ENCODE measurements at regions not wholly inside any gene's neighbourhood (a gene's known extent, or its start where the extent isn't known, plus 50 kb on each side); places are given as distances from the start of the nearest gene placed in this dataset.

GRCh38 chr21:28333578-28334075 is 659.0 kb downstream of the LTN1 start:
- ChIA-PET POLR2A (no interaction called here), CTCF (interaction anchor here (9.5 kb wide), 1 partner anchor 410 kb away, joined by 204 read pairs; no protein-coding TSS in a partner anchor)
- no peak overlapping the region for H3K4me3 ChIP-seq (replicated peaks in 1 of 3; ENCODE audit: insufficient read depth in 1 of 3, low read depth in 1 of 3, low read length in 3 of 3)
- DNase-seq (ENCODE audit: low read depth, low spot score) (no peak), FAIRE-seq (no peak)
- no TSS peak for BruUV-seq (replicated peaks)
- intact Hi-C loops (cut with micrococcal nuclease) (no loop called here), dilution Hi-C loops (cut with MboI; ENCODE audit: extremely low pct_ligation_motif_present, low sequenced_read_pairs) (no loop called here)
- no peaks in the 10 kb centered on the region for H4K20me1 ChIP-seq (replicated peaks; ENCODE audit: control insufficient read depth, extremely low read depth, insufficient read depth, low read length)
- no peak overlapping the region for H3K4me2 ChIP-seq (ENCODE audit: insufficient read depth, low read length)
- H3K27ac ChIP-seq (ENCODE audit: insufficient read depth, low read depth, low read length): no peak overlapping the region
- peaks cover 8% of the 10 kb centered on the region for H3K4me1 ChIP-seq (ENCODE audit: control insufficient read depth, extremely low read depth, insufficient read depth, low read length)
- H3K27me3 ChIP-seq (ENCODE audit: control insufficient read depth in 2 of 2, insufficient read depth in 2 of 2, low read length in 2 of 2): no peaks in the 10 kb centered on the region
- H3K9me3 ChIP-seq (replicated peaks; ENCODE audit: control insufficient read depth, insufficient read depth, low read length): no peaks in the 10 kb centered on the region
- H3K9ac ChIP-seq (replicated peaks; ENCODE audit: extremely low read depth, insufficient read depth, low read length): no peak overlapping the region
- no peak overlapping the region for H2AFZ ChIP-seq (ENCODE audit: low read depth, low read length)
- H3K36me3 ChIP-seq (ENCODE audit: control insufficient read depth in 2 of 2, extremely low read depth in 1 of 2, insufficient read depth in 2 of 2, low read length in 2 of 2): no peaks in the 10 kb centered on the region
- no peaks in the 10 kb centered on the region for H3K9me1 ChIP-seq (replicated peaks; ENCODE audit: control insufficient read depth, extremely low read depth, insufficient read depth, low read length)
- TF ChIP-seq POLR2AphosphoS5 (IDR thresholded peaks at IDR 0.05; ENCODE audit: insufficient read depth, low read depth, low read length) (no peak), POLR2A (IDR thresholded peaks at IDR 0.05; ENCODE audit: low read depth, low read length) (no peak), MAX (IDR thresholded peaks at IDR 0.05; ENCODE audit: insufficient read depth, insufficient read length) (no peak), EZH2 (IDR thresholded peaks at IDR 0.05; ENCODE audit: borderline replicate concordance, low read depth, low read length, severe bottlenecking) (no peak), JUN (IDR thresholded peaks at IDR 0.05; ENCODE audit: borderline replicate concordance, insufficient read depth, insufficient read length, low read depth) (no peak), GATA2 (IDR thresholded peaks at IDR 0.05; ENCODE audit: insufficient read depth, insufficient read length, low read depth, low read length) (no peak), FOS (IDR thresholded peaks at IDR 0.05; ENCODE audit: borderline replicate concordance, insufficient read depth, low read length) (no peak), MYC (IDR thresholded peaks at IDR 0.05; ENCODE audit: low read depth, low read length) (no peak)
- TF ChIP-seq, protein P1, sequence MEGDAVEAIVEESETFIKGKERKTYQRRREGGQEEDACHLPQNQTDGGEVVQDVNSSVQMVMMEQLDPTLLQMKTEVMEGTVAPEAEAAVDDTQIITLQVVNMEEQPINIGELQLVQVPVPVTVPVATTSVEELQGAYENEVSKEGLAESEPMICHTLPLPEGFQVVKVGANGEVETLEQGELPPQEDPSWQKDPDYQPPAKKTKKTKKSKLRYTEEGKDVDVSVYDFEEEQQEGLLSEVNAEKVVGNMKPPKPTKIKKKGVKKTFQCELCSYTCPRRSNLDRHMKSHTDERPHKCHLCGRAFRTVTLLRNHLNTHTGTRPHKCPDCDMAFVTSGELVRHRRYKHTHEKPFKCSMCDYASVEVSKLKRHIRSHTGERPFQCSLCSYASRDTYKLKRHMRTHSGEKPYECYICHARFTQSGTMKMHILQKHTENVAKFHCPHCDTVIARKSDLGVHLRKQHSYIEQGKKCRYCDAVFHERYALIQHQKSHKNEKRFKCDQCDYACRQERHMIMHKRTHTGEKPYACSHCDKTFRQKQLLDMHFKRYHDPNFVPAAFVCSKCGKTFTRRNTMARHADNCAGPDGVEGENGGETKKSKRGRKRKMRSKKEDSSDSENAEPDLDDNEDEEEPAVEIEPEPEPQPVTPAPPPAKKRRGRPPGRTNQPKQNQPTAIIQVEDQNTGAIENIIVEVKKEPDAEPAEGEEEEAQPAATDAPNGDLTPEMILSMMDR (IDR thresholded peaks at IDR 0.05; ENCODE audit: extremely low read depth in 1 of 2, insufficient read depth in 1 of 2, low read depth in 1 of 2, low read length in 2 of 2): no peak
- H3K79me2 ChIP-seq (ENCODE audit: control insufficient read depth, insufficient read depth, low read length): no peaks in the 10 kb centered on the region
